VCaP (cell line): ENCODE measurements at regions not wholly inside any gene's neighbourhood (a gene's known extent, or its start where the extent isn't known, plus 50 kb on each side); places are given as distances from the start of the nearest gene placed in this dataset.
"Not testable (repeated sequence)": the region's sequence is repeated elsewhere in the genome, so short reads cannot be mapped to it uniquely, and the experiment has no call there.

Experiments
- H3K27ac ChIP-seq: fragments of 450-650 bp; 2 replicates; pipeline ENCODE4 v1.5.1; 2017
- TF ChIP-seq, protein P1 (sequence below): fragments of 450-650 bp; conservative IDR thresholded peaks from 2 replicates; pipeline ENCODE4 v1.5.1; 2017; ENCODE audit warnings: mild to moderate bottlenecking, moderate library complexity

GRCh38 chr13:89497658-89498057, 1826.5 kb downstream of the SLITRK5 start:
- TF ChIP-seq, protein P1, sequence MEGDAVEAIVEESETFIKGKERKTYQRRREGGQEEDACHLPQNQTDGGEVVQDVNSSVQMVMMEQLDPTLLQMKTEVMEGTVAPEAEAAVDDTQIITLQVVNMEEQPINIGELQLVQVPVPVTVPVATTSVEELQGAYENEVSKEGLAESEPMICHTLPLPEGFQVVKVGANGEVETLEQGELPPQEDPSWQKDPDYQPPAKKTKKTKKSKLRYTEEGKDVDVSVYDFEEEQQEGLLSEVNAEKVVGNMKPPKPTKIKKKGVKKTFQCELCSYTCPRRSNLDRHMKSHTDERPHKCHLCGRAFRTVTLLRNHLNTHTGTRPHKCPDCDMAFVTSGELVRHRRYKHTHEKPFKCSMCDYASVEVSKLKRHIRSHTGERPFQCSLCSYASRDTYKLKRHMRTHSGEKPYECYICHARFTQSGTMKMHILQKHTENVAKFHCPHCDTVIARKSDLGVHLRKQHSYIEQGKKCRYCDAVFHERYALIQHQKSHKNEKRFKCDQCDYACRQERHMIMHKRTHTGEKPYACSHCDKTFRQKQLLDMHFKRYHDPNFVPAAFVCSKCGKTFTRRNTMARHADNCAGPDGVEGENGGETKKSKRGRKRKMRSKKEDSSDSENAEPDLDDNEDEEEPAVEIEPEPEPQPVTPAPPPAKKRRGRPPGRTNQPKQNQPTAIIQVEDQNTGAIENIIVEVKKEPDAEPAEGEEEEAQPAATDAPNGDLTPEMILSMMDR, result no peak

GRCh38 chr13:89502286-89502685, 1831.1 kb downstream of the SLITRK5 start:
- H3K27ac ChIP-seq, result no peak overlapping the region
- TF ChIP-seq, protein P1, result no peak

More at GRCh38 chr13:89497658-89498057, 1826.5 kb downstream of the SLITRK5 start:
- H3K27ac ChIP-seq, result no peak overlapping the region

DNA sequence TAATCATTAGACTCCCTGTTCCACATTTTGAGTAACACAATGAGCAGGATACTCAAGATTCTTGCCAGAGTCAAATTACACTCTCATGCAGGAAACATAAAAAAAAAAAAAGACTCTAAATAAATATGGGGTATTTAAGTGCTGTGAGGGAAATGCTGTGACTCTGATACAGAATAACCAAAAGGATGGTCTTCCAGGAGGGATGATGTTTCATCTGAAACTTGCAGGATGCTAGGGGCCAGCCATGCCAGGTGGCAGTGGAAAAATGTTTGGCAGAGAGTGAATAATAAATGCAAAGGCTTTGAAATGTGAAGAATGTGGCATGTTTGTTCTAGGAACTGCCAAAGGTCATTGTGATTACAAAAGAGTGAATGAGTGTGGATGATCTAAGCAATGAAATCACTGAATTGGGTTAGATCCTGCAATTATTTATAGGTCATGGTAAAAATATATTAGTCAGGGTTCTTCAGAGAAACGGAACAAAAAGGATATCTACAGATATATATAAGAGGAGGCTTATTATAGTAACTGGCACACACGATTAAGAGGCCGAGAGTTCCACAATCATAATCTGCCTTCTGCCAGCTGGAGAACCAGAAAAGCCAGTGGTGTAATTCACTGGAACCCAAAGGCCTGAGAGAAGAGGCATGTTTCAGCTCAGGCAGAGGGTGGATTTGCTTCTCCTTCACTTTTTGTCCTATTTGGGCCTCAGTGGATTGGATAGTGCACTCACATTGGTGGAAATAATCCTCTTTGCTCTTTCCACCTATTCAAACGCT, 1832.8 kb upstream of the MIR17HG start:
- H3K27ac ChIP-seq, result peak overlapping the region; percentile 88
- TF ChIP-seq, protein P1, result no peak

DNA sequence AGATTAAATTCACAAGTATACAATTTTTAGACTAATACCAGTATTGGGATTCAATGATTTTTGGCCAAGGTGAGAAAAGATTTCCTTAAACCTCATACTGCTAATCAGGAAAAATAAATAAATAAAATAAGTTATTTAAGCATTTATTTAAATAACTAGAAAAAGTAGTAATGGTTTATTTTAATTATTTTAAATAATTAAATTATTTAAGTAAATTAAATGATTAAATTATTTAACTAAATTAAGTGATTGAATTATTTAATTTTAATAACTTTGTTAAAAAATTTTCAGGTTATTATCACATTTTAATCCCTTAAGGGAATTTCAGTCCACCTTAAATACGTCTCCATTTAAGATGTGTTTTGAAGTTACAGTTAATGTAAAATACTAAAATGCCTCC, 1831.5 kb upstream of the MIR17HG start:
- peak overlapping the region; percentile 88 for H3K27ac ChIP-seq
- TF ChIP-seq, protein P1, result no peak

DNA sequence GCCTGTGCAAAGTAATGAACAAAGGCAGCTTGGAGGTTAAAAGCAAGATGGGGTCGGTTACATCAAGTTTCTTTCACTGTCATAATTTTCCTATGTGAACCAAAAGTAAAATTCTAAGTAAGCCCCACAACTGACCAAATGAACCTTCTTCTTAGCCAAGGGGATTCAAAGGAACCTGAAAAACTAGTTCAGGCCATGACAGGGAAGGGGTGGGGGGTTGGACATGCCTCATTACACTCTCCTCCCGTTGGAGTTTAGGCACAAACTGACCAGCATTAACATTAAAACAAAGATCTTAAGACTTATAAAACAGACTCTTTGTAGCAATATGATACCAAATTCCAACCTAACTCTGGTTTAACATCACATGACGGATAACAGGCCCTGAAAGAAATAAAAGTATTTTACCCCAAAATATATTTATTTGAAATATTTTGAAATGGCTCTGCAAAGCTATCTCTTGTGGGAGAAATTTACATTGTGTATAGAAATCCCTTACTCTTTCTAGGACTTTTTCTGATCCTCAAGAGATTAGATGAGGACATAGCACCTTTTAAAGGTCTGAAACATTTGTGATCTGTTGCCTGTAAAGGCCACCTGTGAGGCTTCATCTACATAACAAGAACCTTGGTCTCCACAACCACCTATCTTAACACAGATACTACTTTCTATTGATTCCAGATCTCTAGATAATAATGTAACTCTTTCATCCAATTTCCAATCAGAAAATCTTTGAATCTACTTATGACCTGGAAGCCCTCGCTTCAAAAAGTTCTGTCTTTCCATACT, 1829.0 kb upstream of the MIR17HG start:
- TF ChIP-seq, protein P1, result no peak
- no peak overlapping the region for H3K27ac ChIP-seq

- no peak overlapping the region for H3K27ac ChIP-seq
- TF ChIP-seq, protein P1, result no peak
These were observed 1827.0 kb upstream of the MIR17HG start for GRCh38 chr13:89520468-89520867.

GRCh38 chr13:89521672-89522071, 1825.8 kb upstream of the MIR17HG start:
- not testable (repeated sequence) for H3K27ac ChIP-seq
